GM19023 (cell line): ENCODE measurements at regions not wholly inside any gene's neighbourhood (a gene's known extent, or its start where the extent isn't known, plus 50 kb on each side); places are given as distances from the start of the nearest gene placed in this dataset.
"Not testable (repeated sequence)": the region's sequence is repeated elsewhere in the genome, so short reads cannot be mapped to it uniquely, and the experiment has no call there.

ENCODE experiments used
- ATAC-seq: cut with Tn5 transposase; IDR thresholded peaks from one replicate; pipeline ENCODE4 v1.9.1; 2021; ENCODE audit warnings: mild to moderate bottlenecking, moderate library complexity; ENCODE audit not compliant: unreplicated experiment

DNA sequence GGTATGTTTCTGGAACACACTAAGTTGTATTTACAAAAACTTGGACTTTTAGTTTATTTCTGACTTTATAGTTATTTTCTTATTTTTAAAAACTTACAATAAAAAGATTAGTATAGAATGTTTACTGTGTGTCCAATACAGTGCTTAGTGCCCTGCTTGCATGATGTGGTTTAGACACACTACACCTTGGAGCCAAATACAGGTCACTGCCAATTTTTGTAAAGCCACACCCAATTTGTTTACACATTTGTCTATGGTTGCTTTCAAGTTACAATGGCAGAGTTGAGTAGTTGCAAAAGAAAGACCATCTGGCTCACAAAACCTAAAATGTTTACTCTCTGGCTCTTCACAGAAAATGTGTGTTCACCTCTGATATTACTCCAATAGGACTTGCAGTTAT, 807.1 kb downstream of the KCNJ2 start:
- ATAC-seq = no peak

DNA sequence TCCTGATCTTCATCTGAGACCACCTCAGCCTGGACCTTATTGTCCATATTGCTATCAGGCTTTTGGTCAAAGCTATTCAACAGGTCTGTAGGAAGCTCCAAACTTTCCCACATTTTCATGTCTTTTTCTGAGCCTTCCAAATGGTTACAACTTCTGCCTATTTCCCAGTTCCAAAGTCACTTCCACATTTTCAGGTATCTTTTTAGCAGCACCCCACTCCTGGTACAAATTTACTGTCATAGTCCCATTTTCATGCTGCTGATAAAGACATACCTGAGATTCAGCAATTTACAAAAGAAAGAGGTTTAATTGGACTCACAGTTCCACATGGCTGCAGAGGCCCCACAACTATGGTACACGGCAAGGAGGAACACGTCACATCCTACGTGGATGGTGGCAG, 815.5 kb downstream of the KCNJ2 start:
- ATAC-seq = no peak

DNA sequence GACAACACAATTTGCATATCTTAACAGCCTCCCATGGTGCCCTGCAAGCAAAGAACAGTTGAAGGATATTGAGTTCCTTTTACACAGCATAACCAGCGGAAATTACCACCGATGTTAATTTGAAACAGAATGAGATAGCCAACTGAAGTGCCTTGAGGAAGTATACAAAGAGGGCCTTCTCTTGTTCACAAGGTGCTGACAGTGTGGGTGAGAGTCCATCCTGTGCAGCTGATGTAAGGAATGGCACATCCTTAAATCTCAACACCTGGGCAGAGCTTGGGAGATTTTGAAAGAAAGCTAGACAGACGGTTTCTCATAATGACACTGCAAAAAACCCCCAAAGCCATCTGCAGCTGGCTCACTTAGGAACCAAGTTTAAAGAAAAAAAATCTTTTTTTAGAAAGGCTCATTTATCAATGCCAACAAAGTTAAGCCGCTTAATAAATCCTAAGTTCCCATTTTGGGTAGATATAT, 818.6 kb downstream of the KCNJ2 start:
- ATAC-seq = peak; percentile 89

GRCh38 chr17:70988622-70989021, 819.3 kb downstream of the KCNJ2 start:
- ATAC-seq = no peak

- ATAC-seq = no peak
Measured at GRCh38 chr17:70989280-70989679, 819.9 kb downstream of the KCNJ2 start.

GRCh38 chr17:70994194-70994593, 824.9 kb downstream of the KCNJ2 start:
- ATAC-seq = no peak

DNA sequence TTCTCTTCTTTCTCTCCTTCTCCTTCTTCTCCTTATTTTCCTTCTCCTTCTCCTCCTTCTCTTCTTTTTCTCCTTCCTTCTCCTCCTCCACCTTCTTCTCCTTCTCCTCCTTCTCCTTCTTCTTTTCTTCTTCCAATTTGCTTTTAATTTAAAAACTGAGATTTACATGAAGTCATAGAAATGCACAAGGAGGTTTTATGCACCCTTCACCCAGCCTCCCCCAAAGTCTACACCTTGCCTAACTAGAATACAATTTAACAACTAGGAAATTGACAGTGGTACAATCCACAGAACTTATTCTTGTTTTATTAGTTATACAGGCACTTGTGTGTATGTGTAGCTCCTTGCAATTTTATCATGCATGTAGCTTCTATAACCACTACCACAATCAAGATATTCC, 826.7 kb downstream of the KCNJ2 start:
- no peak for ATAC-seq

- ATAC-seq = no peak
Measured at GRCh38 chr17:71003736-71004135, 834.4 kb downstream of the KCNJ2 start.

- ATAC-seq = no peak
Measured at GRCh38 chr17:71004413-71004812, 835.1 kb downstream of the KCNJ2 start.

- ATAC-seq = no peak
Measured at GRCh38 chr17:71011391-71011790, 842.1 kb downstream of the KCNJ2 start.

DNA sequence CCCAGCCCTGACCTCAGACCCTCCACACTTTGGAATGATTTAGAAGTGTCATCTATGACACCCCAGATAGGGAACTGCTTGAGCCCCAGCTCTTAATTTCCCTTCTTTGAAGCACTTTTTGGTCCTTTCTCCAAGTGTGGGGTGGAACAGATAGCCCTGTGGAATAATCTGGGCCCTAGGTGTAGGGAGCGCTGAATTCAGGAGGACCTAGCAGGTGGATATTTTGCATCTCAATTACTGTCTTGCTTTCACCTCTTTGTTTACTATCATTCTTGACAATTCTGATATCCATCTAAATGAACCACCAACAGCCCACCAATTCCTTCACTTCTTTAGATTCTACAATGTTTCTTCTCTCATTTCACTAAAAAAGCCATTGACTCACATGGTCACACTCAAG, 850.4 kb downstream of the KCNJ2 start:
- ATAC-seq = no peak

GRCh38 chr17:71022758-71023157, 853.4 kb downstream of the KCNJ2 start:
- no peak for ATAC-seq

DNA sequence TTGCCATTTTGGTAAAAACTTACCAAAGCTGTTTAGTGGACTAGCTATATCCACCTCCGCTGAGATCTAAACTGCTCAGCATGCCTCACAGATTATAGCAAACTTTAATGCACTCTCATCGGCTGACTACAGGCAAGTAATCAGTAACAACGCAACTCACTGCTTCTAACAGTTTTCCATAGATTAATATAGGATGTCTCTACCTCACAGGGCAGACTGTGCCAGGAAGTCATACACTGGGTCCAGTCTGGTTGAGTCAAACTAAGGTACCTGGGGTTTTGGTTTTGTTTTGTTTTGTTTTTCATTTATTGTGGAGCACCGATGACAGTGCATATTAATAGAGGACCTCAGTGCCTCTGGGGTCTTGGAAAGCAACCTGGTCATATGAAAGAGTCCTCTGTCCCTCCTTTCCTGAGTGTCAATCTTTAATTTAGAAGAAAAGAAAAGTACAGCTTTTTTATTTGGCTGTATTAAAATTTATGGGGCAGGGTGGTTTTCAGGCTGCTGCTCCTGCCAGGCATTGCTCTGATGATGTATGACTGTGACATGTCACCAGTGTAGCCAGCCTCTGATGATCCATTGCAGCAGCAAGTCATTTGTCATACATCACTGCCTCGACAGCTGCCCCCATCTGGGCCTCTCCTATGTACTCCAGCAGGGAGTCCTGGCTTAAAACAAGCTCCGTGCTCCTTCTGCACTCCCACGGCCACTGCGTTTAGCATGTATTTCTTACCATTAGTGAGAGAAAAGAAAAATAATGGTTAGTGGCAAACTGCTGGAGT, 854.1 kb downstream of the KCNJ2 start:
- no peak for ATAC-seq

GRCh38 chr17:71024172-71024571, 854.8 kb downstream of the KCNJ2 start:
- ATAC-seq = no peak

GRCh38 chr17:71024969-71025368, 855.6 kb downstream of the KCNJ2 start:
- ATAC-seq = no peak

DNA sequence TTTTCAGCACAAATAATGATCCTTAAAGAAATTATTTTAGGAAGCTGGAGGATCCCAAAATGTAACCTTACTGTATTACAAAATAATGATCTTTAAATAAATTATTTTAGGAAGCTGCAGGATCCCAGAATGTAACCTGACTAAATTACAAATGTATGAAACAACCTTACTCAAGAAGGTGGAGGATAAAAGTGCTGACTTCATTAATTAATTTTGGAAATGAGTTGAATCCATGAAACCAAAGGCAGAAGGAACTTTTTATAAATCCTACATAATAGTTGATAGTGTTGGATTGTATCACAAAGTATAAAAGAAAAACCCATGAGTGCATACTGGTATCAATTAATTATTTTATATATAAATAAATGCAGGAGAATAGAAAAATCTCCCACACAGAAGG, 859.9 kb downstream of the KCNJ2 start:
- no peak for ATAC-seq

- not testable (repeated sequence) for ATAC-seq
Measured at GRCh38 chr17:71031286-71031685, 862.0 kb downstream of the KCNJ2 start.

DNA sequence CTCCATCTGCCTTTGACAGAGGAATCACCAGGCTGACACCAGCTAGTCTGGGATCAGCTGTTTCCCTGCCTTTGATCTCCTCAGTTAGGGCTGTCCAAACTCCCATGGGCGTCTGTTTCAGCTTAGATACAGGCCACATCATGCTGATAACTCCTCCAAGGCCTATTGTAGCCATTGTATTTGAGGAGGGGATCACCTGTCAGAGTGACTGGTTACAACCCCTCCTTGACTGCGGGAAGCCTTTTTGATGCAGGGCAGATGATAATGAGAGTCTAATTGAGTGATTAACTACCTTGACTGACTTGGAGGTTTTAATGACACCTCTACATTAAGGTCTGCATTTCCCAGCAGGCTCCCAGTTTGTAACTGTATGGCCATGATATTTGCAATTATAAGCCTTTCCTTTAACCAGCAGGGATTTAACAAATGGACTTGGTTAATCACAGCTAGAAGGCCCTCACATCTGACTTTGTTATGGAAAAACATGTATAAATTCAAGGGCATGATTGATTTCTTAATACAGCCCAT, 863.5 kb downstream of the KCNJ2 start:
- ATAC-seq = no peak

DNA sequence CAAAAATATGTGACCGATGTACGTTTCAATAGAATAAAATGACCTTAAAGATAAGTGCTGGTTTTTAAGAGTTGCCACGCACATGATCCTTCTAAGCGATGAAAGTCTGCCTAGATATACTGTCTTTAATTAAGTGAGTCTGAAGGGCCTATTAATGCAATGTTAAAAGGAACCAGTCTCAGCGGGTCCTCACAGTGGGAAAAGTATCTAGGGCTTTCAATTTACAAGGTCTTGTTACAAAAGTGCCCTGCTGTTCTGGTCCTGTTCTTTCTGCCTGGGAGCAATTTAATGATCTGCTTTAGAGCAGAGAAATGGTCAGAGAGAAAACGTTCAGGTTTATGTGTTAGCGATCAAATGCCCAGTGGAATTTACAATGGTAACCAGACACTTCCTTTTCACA, 864.0 kb downstream of the KCNJ2 start:
- ATAC-seq = no peak

- no peak for ATAC-seq
Measured at GRCh38 chr17:71035226-71035625, 865.9 kb downstream of the KCNJ2 start.

GRCh38 chr17:71037386-71037785, 868.1 kb downstream of the KCNJ2 start:
- ATAC-seq = no peak

GRCh38 chr17:71039391-71039790, 870.1 kb downstream of the KCNJ2 start:
- ATAC-seq = no peak

- ATAC-seq = no peak
Measured at GRCh38 chr17:71052971-71053370, 883.6 kb downstream of the KCNJ2 start.
